GM12878 (cell line): ENCODE measurements at regions not wholly inside any gene's neighbourhood (a gene's known extent, or its start where the extent isn't known, plus 50 kb on each side); places are given as distances from the start of the nearest gene placed in this dataset.

ENCODE experiments used
- ATAC-seq: fragments of 200-7000 bp; cut with Tn5 transposase; 3 replicates; pipeline ENCODE4 v1.9.1; 2020; ENCODE audit warnings: mild to moderate bottlenecking, moderate library complexity
- BruUV-seq: library from RNA; stranded (reverse); fragments of 400-500 nt; replicated peaks from 2 replicates; lab custom pipeline; 2021; lab: Mats Ljungman, UMichigan
- CTCF ChIA-PET: fragments of 300-600 bp; sonication (Branson Sonifier 250); formaldehyde crosslinking; extraction: SDS; loops from one replicate; lab custom pipeline; 2021; ENCODE audit warnings: inconsistent platforms; lab: Yijun Ruan, JAX
- POLR2A ChIA-PET: fragments of 350-600 bp; formaldehyde crosslinking; extraction: SDS; loops from one replicate; lab custom pipeline; 2021; ENCODE audit warnings: inconsistent platforms; lab: Charles Lee
- RAD21 ChIA-PET: fragments of 300-600 bp; sonication (Branson Sonifier 250); formaldehyde crosslinking; loops from one replicate; lab custom pipeline; 2023; ENCODE audit warnings: antibody characterized with exemption; ENCODE audit not compliant: unreplicated experiment; lab: Charles Lee
- SMC1A ChIA-PET: fragments of 300-600 bp; sonication (Branson Sonifier 250); formaldehyde crosslinking; loops from one replicate; lab custom pipeline; 2023; ENCODE audit not compliant: unreplicated experiment, uncharacterized antibody; lab: Charles Lee
- DNase-seq: peaks from one replicate; pipeline ENCODE4 v3.0.0-alpha.2; 2011; ENCODE audit warnings: low read depth, low spot score
- FAIRE-seq: peaks from 3 replicates; lab custom pipeline; 2011; peaks lifted over from hg19 to GRCh38; lab: Jason Lieb, UNC
- H2AFZ ChIP-seq: 2 replicates; pipeline ENCODE4 v1.6.0; 2011; ENCODE audit warnings: low read depth, low read length, control low read depth; ENCODE audit not compliant: control insufficient read depth
- H3K27ac ChIP-seq: 2 replicates; pipeline ENCODE4 v1.5.1; 2011; ENCODE audit warnings: control low read depth; ENCODE audit not compliant: control insufficient read depth, insufficient read depth
- H3K27me3 ChIP-seq, 2 experiments: replicated peaks in 1 of 2; 2 replicates each; pipeline versions ENCODE4 v1.6.0 to v1.6.1; 2011; ENCODE audit warnings: low read length in 1 of 2; ENCODE audit not compliant: control insufficient read depth in 2 of 2, insufficient read depth in 2 of 2
- H3K36me3 ChIP-seq, 2 experiments: 2 replicates each; pipeline ENCODE4 v1.5.1; 2011; ENCODE audit warnings: low read length in 1 of 2; ENCODE audit not compliant: control insufficient read depth in 2 of 2, insufficient read depth in 2 of 2
- H3K4me1 ChIP-seq: 2 replicates; pipeline ENCODE4 v1.6.1; 2011; ENCODE audit warnings: mild to moderate bottlenecking, low read length, moderate library complexity, mixed read lengths; ENCODE audit not compliant: control insufficient read depth, insufficient read depth
- H3K4me2 ChIP-seq: 2 replicates; pipeline ENCODE4 v1.6.0; 2011; ENCODE audit warnings: control low read depth; ENCODE audit not compliant: control insufficient read depth, insufficient read depth
- H3K4me3 ChIP-seq: fragments of 200-600 bp; sonication (generic); 2 replicates; pipeline ENCODE4 v1.5.1; 2016
- H3K79me2 ChIP-seq: 2 replicates; pipeline ENCODE4 v1.6.0; 2011; ENCODE audit warnings: low read length; ENCODE audit not compliant: control insufficient read depth, insufficient read depth
- H3K9ac ChIP-seq: 2 replicates; pipeline ENCODE4 v1.8.0; 2011; ENCODE audit warnings: low read length, control low read depth, mixed read lengths; ENCODE audit not compliant: control insufficient read depth, insufficient read depth
- H3K9me3 ChIP-seq: replicated peaks from 3 replicates; pipeline ENCODE4 v1.5.1; 2011; ENCODE audit warnings: mild to moderate bottlenecking, low read length; ENCODE audit not compliant: control insufficient read depth, insufficient read depth
- H4K20me1 ChIP-seq: 2 replicates; pipeline ENCODE4 v1.6.0; 2011; ENCODE audit not compliant: control insufficient read depth, insufficient read depth
- BCL11A ChIP-seq: IDR thresholded peaks from 2 replicates; pipeline ENCODE4 v1.6.1; 2011; ENCODE audit warnings: low read depth, low read length
- FOS ChIP-seq: IDR thresholded peaks from 3 replicates; pipeline ENCODE4 v1.6.1; 2011; ENCODE audit warnings: borderline replicate concordance; ENCODE audit not compliant: insufficient read length; ENCODE audit errors: extremely low read depth
- LARP7 ChIP-seq: fragments of 450-650 bp; IDR thresholded peaks from 2 replicates; pipeline ENCODE4 v1.6.1; 2017; ENCODE audit warnings: mild to moderate bottlenecking
- MAX ChIP-seq: IDR thresholded peaks from 2 replicates; pipeline ENCODE4 v1.6.1; 2012; ENCODE audit warnings: low read depth, low read length, improper control_type of control experiment
- MTA3 ChIP-seq: IDR thresholded peaks from 2 replicates; pipeline ENCODE4 v1.6.1; 2012; ENCODE audit warnings: low read length, inconsistent platforms, borderline replicate concordance
- POLR2A ChIP-seq: IDR thresholded peaks from 2 replicates; pipeline ENCODE4 v1.6.1; 2011; ENCODE audit warnings: low read depth, mild to moderate bottlenecking, low read length
- RFX5 ChIP-seq: IDR thresholded peaks from 2 replicates; pipeline ENCODE4 v1.6.1; 2011; ENCODE audit warnings: low read depth, low read length, improper control_type of control experiment
- ZNF622 ChIP-seq: fragments of 450-650 bp; IDR thresholded peaks from 2 replicates; pipeline ENCODE4 v1.6.1; 2017; ENCODE audit warnings: mild to moderate bottlenecking, inconsistent platforms
- ZZZ3 ChIP-seq: IDR thresholded peaks from 2 replicates; pipeline ENCODE4 v1.6.1; 2011; ENCODE audit warnings: low read depth; ENCODE audit not compliant: control insufficient read depth, insufficient read length
- WGBS: methylation state at CpG from one replicate; pipeline ENCODE4 v1.1.6; 2016; ENCODE audit warnings: low lambda C conversion rate; ENCODE audit not compliant: insufficient replicate concordance, insufficient coverage; ENCODE audit errors: missing lambda C conversion rate; 5-methylcytosine and 5-hydroxymethylcytosine counted together
- in situ Hi-C: fragments of 300-500 bp; cut with MboI; formaldehyde crosslinking; loops from 9 replicates; pipeline ENCODE4 v1.14.3; 2018; ENCODE audit warnings: mixed read lengths
- intact Hi-C: fragments of 100-400 bp; cut with micrococcal nuclease; formaldehyde crosslinking; loops from one replicate; pipeline ENCODE4 v1.14.2; 2022; ENCODE audit not compliant: unreplicated experiment
- TF ChIP-seq, protein P1 (sequence below): IDR thresholded peaks from 2 replicates; pipeline ENCODE4 v1.6.1; 2011; ENCODE audit warnings: low read depth, mild to moderate bottlenecking, low read length, moderate library complexity, borderline replicate concordance; ENCODE audit errors: extremely low read depth

GRCh38 chr13:21797736-21798135, 126.9 kb downstream of the FGF9 start:
- no peaks in the 10 kb centered on the region for H3K4me1 ChIP-seq
- no peak overlapping the region for H3K27ac ChIP-seq
- no peaks in the 10 kb centered on the region for H3K36me3 ChIP-seq
- BruUV-seq = no TSS peak
- ChIA-PET POLR2A (no interaction called here), CTCF (interaction anchor here (0.7 kb wide), 1 partner anchor 162 kb away, joined by 4 read pairs; no protein-coding TSS in a partner anchor), SMC1A (no interaction called here), RAD21 (no interaction called here)
- no peaks in the 10 kb centered on the region for H3K9me3 ChIP-seq
- ATAC-seq (no peak), FAIRE-seq (no peak), DNase-seq (no peak)
- H4K20me1 ChIP-seq = no peaks in the 10 kb centered on the region
- H3K27me3 ChIP-seq = no peaks in the 10 kb centered on the region
- in situ Hi-C loops = no loop called here
- H2AFZ ChIP-seq = no peak overlapping the region
- H3K4me3 ChIP-seq = no peak overlapping the region
- intact Hi-C loops = no loop called here
- H3K9ac ChIP-seq = no peak overlapping the region
- 42% methylated on average over 4 of the region's 4 CpGs for WGBS
- no peak overlapping the region for H3K4me2 ChIP-seq
- no peaks in the 10 kb centered on the region for H3K79me2 ChIP-seq
- TF ChIP-seq, protein P1, sequence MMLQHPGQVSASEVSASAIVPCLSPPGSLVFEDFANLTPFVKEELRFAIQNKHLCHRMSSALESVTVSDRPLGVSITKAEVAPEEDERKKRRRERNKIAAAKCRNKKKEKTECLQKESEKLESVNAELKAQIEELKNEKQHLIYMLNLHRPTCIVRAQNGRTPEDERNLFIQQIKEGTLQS = no peak
- TF ChIP-seq ZNF622 = no peak
- no peak for TF ChIP-seq BCL11A
- no peak for TF ChIP-seq POLR2A
- TF ChIP-seq MTA3 = no peak
- no peak for TF ChIP-seq RFX5
- no peak for TF ChIP-seq FOS
- TF ChIP-seq LARP7 = no peak
- no peak for TF ChIP-seq ZZZ3
- no peak for TF ChIP-seq MAX
